Islet precursor cell (in vitro differentiated cells): ENCODE measurements at regions not wholly inside any gene's neighbourhood (a gene's known extent, or its start where the extent isn't known, plus 50 kb on each side); places are given as distances from the start of the nearest gene placed in this dataset.
A peak's percentile ranks its signal among the peaks of the same experiment; 100 is the strongest.

Experiments
- DNase-seq: peaks from one replicate; pipeline ENCODE4 v3.0.0-alpha.2; 2018

DNA sequence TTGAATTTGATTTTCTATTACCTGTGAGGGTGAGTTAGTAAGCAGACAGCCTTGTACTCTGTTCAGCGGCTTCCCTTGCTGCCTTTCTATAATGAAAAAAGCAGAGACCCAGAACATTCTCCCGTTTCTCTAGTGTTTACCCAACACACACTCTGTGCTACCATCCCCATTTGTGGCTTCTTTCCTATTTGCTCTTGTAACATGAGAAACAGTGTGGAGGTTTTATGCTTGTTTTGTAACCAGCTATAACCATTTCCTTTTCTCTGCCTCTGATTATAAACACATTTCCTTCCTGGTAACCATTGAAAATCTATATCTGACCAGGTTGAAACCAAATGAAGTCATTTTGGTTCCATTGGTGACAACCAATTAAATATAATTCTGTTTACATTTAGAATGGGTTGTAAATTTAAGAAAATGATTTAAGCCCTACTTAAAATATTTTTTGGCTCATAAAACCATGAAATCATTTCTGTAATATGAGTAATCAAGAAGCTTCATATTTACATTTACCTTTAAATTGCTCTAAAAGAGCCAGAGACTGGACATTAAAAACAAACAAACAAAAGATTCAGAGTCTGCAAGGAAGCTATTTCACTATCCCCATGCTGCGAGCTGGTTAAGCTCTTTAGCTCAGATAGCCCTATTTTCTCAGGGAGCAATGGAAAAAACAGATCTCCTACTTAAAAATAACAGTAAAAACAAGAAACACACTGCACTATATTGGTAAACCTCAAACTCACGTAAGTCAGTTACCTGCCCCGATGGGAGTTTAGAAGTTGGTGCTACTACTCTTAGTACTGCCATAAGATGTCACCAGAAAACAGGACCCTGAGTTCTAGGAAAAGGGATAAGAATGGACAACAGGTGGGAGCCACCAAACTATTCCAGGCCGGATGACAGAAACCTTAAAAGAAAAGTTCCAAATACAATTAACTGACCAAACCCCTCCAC lies 206.5 kb upstream of the EEA1 start:
- no peak for DNase-seq

GRCh38 chr12:93136253-93137055 lies 207.4 kb upstream of the EEA1 start:
- no peak for DNase-seq

GRCh38 chr12:93137656-93138612 lies 208.8 kb upstream of the EEA1 start:
- peak; percentile 91 for DNase-seq

DNA sequence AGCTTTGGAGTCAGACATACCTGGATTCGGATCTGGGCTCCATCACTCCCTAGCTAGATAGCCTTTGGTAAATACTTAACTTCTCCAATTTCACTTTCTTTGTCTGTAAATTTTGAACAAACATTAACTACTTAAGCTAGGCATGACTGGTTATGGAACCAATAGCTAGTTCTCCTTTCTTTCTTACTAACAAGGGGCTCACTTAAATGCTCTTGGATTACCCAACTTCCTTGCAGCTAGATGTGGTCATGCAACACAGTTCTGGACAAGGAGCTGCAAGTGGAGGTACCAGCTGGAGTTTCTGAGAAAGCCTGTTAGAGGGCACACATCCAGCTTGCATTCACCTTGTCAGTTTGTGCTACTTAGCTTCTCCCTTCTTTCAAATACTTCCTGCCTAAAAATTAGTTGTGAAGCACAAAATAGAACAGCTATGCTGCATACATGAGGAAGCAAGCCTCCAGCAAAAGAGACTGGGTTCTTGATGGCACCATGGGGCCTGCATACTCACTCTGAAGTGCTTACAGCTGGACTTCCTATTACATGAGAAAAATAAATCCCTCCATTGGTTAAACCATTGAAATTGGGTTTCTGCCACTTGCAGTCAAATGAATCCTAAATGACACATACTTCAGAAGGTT lies 210.1 kb upstream of the EEA1 start:
- DNase-seq: no peak

DNA sequence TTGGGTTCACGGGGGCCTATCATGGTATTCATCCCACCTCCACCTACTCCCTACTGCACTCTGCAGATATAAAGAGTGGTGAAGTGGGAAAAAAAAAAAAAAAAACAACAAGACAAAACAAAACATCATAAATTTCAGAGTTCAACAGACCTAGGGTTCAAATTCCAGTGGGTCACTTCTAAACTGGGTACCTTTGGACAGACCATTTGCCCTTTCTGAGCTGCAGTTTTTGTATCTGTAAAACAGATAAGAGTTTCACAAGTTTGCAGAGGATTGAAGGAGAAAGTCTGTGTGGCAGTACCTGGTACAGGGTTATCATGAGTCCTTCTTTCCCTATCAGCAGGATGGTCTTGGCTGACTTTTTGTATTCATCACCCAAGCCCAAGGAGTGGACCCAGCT lies 211.2 kb upstream of the EEA1 start:
- DNase-seq: no peak

DNA sequence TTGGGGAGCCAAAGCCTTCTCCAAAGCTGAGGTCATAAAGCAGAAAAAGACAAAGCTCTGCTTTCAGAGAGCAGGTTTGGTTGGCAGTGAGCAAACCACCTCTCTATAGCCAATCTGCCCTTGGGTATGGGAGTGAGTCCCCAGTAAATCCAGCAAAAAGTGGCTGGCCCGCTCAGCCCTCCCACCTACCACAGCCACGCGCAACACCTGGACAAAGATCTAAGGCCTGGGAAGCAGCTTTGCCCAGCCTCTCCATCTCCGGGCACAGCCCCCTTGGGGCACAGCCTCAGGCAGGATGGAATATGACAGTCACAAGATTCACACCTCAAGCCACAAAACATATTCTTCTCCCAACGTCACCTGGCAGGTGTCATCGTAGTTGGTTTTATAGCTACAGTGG lies 211.7 kb upstream of the EEA1 start:
- DNase-seq: no peak

DNA sequence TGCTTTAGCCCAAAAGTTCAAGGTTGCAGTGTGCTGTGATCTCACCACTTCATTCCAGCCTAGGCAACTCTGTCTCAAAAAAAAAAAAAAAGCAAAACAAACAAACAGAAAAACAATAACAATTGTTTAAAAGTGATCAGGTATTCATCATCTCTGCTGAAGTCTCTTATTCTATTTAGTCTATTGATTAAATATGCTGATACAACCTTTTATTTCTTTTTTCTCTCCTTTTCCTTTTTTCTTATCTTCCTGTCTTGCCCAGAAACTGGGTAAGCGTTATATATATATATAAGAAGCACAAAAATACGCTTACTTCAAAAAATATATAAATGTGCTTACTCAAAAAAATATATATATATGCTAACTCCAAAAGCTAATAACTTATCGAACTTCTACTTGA lies 213.8 kb upstream of the EEA1 start:
- no peak for DNase-seq

GRCh38 chr12:93144109-93144508 lies 215.0 kb upstream of the EEA1 start:
- no peak for DNase-seq

GRCh38 chr12:93145086-93145485 lies 216.0 kb upstream of the EEA1 start:
- no peak for DNase-seq

DNA sequence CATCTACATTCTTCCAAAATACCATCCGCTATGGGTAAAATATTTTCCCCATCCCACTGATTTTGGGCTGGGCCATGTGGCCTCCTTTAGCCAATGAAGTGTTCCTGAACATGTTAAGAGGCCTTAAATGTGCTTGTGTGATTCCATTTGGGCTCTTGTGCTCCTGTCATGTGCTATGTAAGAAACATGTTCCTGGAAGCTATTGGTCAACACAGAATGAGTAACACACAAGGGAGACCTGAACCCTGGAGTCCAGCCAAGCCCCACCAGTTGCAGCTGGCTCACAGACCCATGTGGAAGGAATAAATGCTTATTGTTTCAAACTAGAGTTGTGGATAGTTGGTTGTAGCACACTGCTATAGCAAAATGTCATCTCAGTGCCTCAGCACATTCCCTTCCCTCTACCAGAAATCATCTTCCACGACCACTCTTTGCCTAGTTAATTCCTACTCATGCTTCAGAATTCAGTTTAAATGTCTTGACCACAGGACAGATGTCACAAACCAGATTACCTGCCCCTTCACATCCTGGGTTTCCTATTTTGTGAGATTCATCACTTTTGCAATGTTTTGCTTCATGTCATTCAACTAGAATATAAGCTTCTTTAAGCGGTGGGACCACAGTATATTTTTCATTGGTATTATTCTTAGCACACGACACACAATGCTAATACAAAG lies 217.3 kb upstream of the EEA1 start:
- no peak for DNase-seq

DNA sequence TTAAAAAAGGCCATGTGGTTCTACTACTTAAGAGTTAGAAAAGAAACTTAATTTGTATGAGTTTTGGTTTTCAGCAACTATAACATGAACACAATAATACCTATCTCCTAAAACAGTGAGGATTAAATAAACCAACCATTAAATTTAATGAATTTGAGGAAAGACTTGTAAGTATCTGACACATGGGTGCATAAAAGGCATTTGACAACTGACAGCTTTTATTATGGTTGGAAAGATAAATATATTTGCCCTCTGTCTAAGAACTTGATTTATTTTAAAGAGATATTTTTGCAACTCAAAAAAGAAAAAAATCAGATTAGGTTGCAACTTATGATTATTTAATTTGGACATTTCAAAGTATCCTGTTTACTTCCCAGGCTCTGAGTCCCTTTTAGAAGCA lies 217.9 kb upstream of the EEA1 start:
- DNase-seq: no peak

DNA sequence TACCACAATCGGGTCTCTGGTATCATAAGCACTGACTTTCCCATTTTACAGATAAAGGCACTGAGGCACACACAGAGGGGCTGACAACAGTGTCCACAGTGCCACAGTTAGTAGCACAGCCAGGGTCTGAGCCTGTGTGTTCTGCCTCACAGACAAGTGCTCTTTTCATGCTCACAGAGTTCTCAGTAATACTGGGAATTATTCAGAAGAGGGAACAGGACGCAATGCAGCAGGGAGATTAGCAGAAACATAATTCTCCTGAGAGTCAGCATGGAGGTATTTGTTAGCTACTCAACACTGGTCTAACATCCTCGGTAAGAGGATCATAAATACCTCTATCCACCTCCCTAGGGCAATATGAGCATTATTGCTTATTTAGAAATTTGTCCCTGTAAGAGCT lies 219.3 kb upstream of the EEA1 start:
- DNase-seq: peak; percentile 68

- peak; percentile 80 for DNase-seq
Measured at GRCh38 chr12:93149229-93149628, 220.1 kb upstream of the EEA1 start.

DNA sequence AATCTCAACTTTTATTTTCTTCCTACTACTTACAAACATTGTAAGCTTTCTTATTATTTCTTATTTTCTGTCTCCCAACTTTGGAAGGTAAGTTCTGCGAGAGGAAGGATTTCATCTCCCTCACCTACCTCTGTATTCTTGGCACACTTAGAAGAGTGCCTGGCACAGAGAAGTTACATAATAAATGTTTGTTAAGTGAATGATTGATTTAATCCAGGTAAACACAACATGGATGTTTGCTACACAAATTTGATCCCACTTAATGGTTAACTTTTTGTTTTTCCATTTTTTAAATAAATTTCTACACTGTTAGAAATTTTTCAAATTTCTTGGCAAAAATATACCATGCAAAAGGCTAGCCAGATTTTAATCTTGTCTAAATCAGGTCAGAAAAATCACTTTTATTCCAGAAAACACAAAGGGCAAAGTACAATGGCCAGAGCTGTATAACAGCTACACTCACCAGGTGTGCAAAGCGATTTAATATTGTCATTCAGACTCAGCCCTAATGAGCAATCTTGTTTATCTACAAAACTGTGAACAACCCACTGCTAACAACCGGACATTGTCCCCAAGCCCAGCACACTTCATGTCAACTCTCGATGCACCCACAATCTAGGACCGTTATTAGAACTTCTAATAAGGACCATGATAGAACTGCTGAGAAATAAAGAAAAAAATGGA lies 222.1 kb upstream of the EEA1 start:
- DNase-seq: no peak

- DNase-seq: no peak
Measured at GRCh38 chr12:93152617-93153016, 223.5 kb upstream of the EEA1 start.

DNA sequence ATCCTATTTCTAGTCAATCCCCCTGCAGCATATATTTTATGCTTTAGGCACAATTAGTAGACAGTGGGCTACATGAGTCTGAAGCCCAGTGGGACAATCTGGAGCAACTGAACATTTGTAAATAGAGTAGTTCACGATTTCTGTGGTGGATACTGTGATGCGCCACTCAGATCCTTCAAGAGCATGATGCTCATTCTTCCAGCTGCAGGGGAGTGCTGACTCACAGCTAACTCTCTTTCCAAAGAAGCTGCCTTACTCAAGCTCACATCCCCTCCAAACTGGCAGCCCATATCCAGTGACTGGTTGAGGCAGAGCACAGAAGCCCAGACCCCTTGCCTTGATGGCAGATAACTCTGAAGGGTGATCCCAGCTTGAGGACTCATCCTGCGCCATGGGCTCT lies 224.2 kb upstream of the EEA1 start:
- DNase-seq: peak; percentile 57

GRCh38 chr12:93154096-93154728 lies 223.5 kb upstream of the NUDT4 start:
- no peak for DNase-seq

- DNase-seq: no peak
Measured at GRCh38 chr12:93154753-93155480, 222.8 kb upstream of the NUDT4 start.

DNA sequence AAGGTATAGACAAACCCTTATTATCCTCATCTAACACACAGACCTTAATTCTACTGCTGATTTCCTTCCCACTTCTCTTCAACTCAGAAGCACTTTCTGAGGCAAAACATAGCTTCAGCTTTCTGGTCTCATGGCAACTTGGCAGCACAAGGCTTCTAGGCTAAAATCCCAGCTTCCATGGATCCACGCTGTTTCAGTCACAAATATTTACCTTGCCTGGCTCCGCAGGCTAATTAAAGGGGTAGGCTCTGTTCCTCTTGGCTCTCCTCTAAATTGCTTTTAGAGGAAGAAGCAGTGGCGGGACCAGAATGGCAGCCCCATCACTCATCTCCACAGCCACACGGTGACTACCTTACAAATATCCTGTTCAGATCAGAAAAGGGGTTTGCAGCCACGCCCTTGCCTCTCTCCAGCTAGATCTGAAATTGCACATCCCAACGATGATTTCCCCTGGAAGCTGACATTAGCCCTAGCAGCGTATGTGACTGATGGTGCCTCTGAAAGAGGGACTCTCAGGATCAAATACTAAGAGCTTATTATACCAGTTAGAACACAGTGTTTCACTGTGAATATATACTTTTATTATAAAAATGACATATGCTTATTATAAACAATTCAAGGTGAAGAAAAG lies 221.5 kb upstream of the NUDT4 start:
- DNase-seq: peak; percentile 61
